ENCODE measurements at regions not wholly inside any gene's neighbourhood (a gene's known extent, or its start where the extent isn't known, plus 50 kb on each side); places are given as distances from the start of the nearest gene placed in this dataset.

- no peak for TF ChIP-seq CTBP2 (IDR thresholded peaks at IDR 0.05; ENCODE audit: borderline replicate concordance, insufficient read depth, insufficient read length, low read length)
These were observed 252.1 kb upstream of the ADGRL3 start (continued) for GRCh38 chr4:60948008-60948407.

GRCh38 chr4:60952921-60953320, 247.2 kb upstream of the ADGRL3 start:
- TF ChIP-seq TEAD4 (IDR thresholded peaks at IDR 0.05; ENCODE audit: low read depth, low read length) (no peak), TCF12 (IDR thresholded peaks at IDR 0.05; ENCODE audit: low read depth, low read length) (no peak), RBBP5 (IDR thresholded peaks at IDR 0.05; ENCODE audit: borderline replicate concordance, low read depth, low read length) (no peak), TAF1 (IDR thresholded peaks at IDR 0.05; ENCODE audit: low read depth, low read length) (no peak), CTBP2 (IDR thresholded peaks at IDR 0.05; ENCODE audit: borderline replicate concordance, insufficient read depth, insufficient read length, low read length) (no peak), CTCF (IDR thresholded peaks at IDR 0.05; ENCODE audit: control extremely low read depth in 1 of 3, insufficient read depth in 1 of 3, low read depth in 1 of 3, low read length in 3 of 3) (no peak), ZNF274 (IDR thresholded peaks at IDR 0.05; ENCODE audit: borderline replicate concordance, extremely low read depth, low read length) (no peak), CBX5 (IDR thresholded peaks at IDR 0.05; ENCODE audit: low read depth, low read length) (no peak), SIN3A (conservative IDR thresholded peaks at IDR 0.05 in 1 of 2, IDR thresholded peaks at IDR 0.05 in 1 of 2; ENCODE audit: low read depth in 1 of 2, low read length in 2 of 2) (no peak)
- FAIRE-seq (no peak), DNase-seq (ENCODE audit: low read depth in 1 of 2, low spot score in 2 of 2) (no peak)

More at GRCh38 chr4:60952921-60953320, 247.2 kb upstream of the ADGRL3 start:
- WGBS, 2 experiments (ENCODE audit: extremely low coverage in 1 of 2, insufficient coverage in 1 of 2, insufficient read length in 1 of 2, insufficient replicate concordance in 2 of 2, low coverage in 1 of 2, low lambda C conversion rate in 2 of 2, missing lambda C conversion rate in 1 of 2) = 92% methylated on average over 1 of the region's 2 CpGs; no CpG with 5 or more reads in 1 of the 2 experiments
- H3K27me3 ChIP-seq (replicated peaks in 1 of 4; ENCODE audit: control insufficient read depth in 3 of 4, extremely low read depth in 1 of 4, insufficient read depth in 3 of 4, low read length in 3 of 4) = no peaks in the 10 kb centered on the region
- no peak overlapping the region for H4K5ac ChIP-seq (ENCODE audit: insufficient read length, low read depth, low read length)
- no peak overlapping the region for H3K23ac ChIP-seq (ENCODE audit: insufficient read length)
- no peak overlapping the region for H3K4ac ChIP-seq (replicated peaks; ENCODE audit: insufficient read length, low read depth, low read length)
- no peaks in the 10 kb centered on the region for H3K23me2 ChIP-seq (ENCODE audit: low read depth, low read length)
- no peaks in the 10 kb centered on the region for H3K4me1 ChIP-seq (replicated peaks in 1 of 4; ENCODE audit: control insufficient read depth in 3 of 4, insufficient read depth in 4 of 4, low read length in 3 of 4)
- H3K79me2 ChIP-seq (ENCODE audit: control insufficient read depth in 1 of 2, insufficient read depth in 2 of 2, low read length in 2 of 2) = no peaks in the 10 kb centered on the region
- no peak overlapping the region for H3K18ac ChIP-seq (ENCODE audit: extremely low read depth, low read length)
- H2AK5ac ChIP-seq (ENCODE audit: low read depth, low read length) = no peak overlapping the region
- no peak overlapping the region for H3K9ac ChIP-seq (replicated peaks in 1 of 4; ENCODE audit: extremely low read depth in 1 of 4, low read depth in 3 of 4, low read length in 3 of 4)
- no peak overlapping the region for H2BK5ac ChIP-seq (ENCODE audit: low read depth, low read length)
- no peak overlapping the region for H3K14ac ChIP-seq (ENCODE audit: insufficient read length)
- POLR2A ChIA-PET (ENCODE audit: partially characterized antibody) = no interaction called here
- H3K27ac ChIP-seq (ENCODE audit: low read depth, low read length) = no peak overlapping the region
- H2BK12ac ChIP-seq (ENCODE audit: low read depth, low read length) = no peak overlapping the region
- no peak overlapping the region for H2BK20ac ChIP-seq (ENCODE audit: low read length)
- H2BK15ac ChIP-seq (ENCODE audit: low read length) = no peak overlapping the region
- H3K79me1 ChIP-seq (ENCODE audit: low read depth, low read length) = no peaks in the 10 kb centered on the region
- CTCF ChIA-PET (ENCODE audit: partially characterized antibody) = no interaction called here
- H4K20me1 ChIP-seq (replicated peaks in 1 of 2; ENCODE audit: control insufficient read depth in 1 of 2, insufficient read depth in 2 of 2, low read length in 2 of 2) = no peaks in the 10 kb centered on the region
- H3K4me2 ChIP-seq (ENCODE audit: insufficient read depth in 1 of 2, low read depth in 2 of 2, low read length in 2 of 2) = no peak overlapping the region
- H3K36me3 ChIP-seq (ENCODE audit: control insufficient read depth in 2 of 4, insufficient read depth in 4 of 4, low read length in 3 of 4) = no peaks in the 10 kb centered on the region
- H2BK120ac ChIP-seq (replicated peaks; ENCODE audit: low read depth, low read length) = no peak overlapping the region
- H3K9me3 ChIP-seq (ENCODE audit: insufficient read depth in 2 of 2, low read depth in 1 of 2, low read length in 1 of 2) = no peaks in the 10 kb centered on the region
- no peak overlapping the region for H2AFZ ChIP-seq (ENCODE audit: low read length)
- H4K91ac ChIP-seq (replicated peaks; ENCODE audit: insufficient read length, low read length) = no peak overlapping the region
- H3K4me3 ChIP-seq (ENCODE audit: extremely low read depth in 1 of 4, insufficient read depth in 2 of 4, low read depth in 3 of 4, low read length in 4 of 4) = no peak overlapping the region
- no peak overlapping the region for H3K56ac ChIP-seq (replicated peaks; ENCODE audit: insufficient read length, low read depth, low read length)
- H4K8ac ChIP-seq (ENCODE audit: extremely low read depth, insufficient read depth, low read length) = no peak overlapping the region
